IMR-90 (cell line): ENCODE measurements at regions not wholly inside any gene's neighbourhood (a gene's known extent, or its start where the extent isn't known, plus 50 kb on each side); places are given as distances from the start of the nearest gene placed in this dataset.
A peak's percentile ranks its signal among the peaks of the same experiment; 100 is the strongest.

Experiments used
- ATAC-seq: fragments of 200-7000 bp; cut with Tn5 transposase; 2 replicates; pipeline ENCODE4 v1.9.1; 2020; ENCODE audit warnings: low read depth, mild to moderate bottlenecking, moderate library complexity
- BruUV-seq: library from RNA; stranded (reverse); fragments of 400-500 nt; replicated peaks from 2 replicates; lab custom pipeline; 2021; lab: Mats Ljungman, UMichigan
- CTCF ChIA-PET: fragments of 300-600 bp; formaldehyde crosslinking; extraction: SDS; loops from one replicate; lab custom pipeline; 2021; ENCODE audit warnings: antibody characterized with exemption; lab: Yijun Ruan, JAX
- POLR2A ChIA-PET: fragments of 300-600 bp; sonication (Branson Sonifier 250); formaldehyde crosslinking; loops from one replicate; lab custom pipeline; 2022; ENCODE audit warnings: antibody characterized with exemption; ENCODE audit not compliant: unreplicated experiment; lab: Charles Lee
- DNase-seq: peaks from one replicate; pipeline ENCODE4 v3.0.0; 2013
- H2AFZ ChIP-seq: replicated peaks from 2 replicates; pipeline ENCODE3; 2013; ENCODE audit warnings: low read length, mild to moderate bottlenecking; ENCODE audit not compliant: poor library complexity
- H2AK5ac ChIP-seq: 2 replicates; pipeline ENCODE4 v1.6.1; 2013; ENCODE audit warnings: low read depth, low read length, inconsistent platforms
- H2AK9ac ChIP-seq: replicated peaks from 2 replicates; pipeline ENCODE3; 2013; ENCODE audit warnings: mild to moderate bottlenecking, low read depth, low read length, moderate library complexity; ENCODE audit not compliant: poor library complexity
- H2BK120ac ChIP-seq: 2 replicates; pipeline ENCODE4 v1.6.1; 2013; ENCODE audit warnings: low read depth, low read length, inconsistent platforms
- H2BK15ac ChIP-seq: 3 replicates; pipeline ENCODE4 v1.6.1; 2013; ENCODE audit warnings: low read depth, low read length, inconsistent platforms
- H2BK20ac ChIP-seq: 2 replicates; pipeline ENCODE4 v1.6.1; 2013; ENCODE audit warnings: low read depth, mild to moderate bottlenecking, inconsistent platforms, low read length, moderate library complexity
- H2BK5ac ChIP-seq: 2 replicates; pipeline ENCODE4 v1.6.1; 2013; ENCODE audit warnings: mild to moderate bottlenecking, low read depth, low read length, inconsistent platforms; ENCODE audit not compliant: poor library complexity, severe bottlenecking
- H3K14ac ChIP-seq: replicated peaks from 2 replicates; pipeline ENCODE4 v1.6.1; 2013; ENCODE audit warnings: low read depth, low read length, inconsistent platforms
- H3K18ac ChIP-seq: 2 replicates; pipeline ENCODE4 v1.6.1; 2013; ENCODE audit warnings: low read depth, low read length, control low read depth
- H3K23ac ChIP-seq: 2 replicates; pipeline ENCODE4 v1.6.1; 2013; ENCODE audit warnings: low read depth, low read length, inconsistent platforms
- H3K27ac ChIP-seq: 2 replicates; pipeline ENCODE4 v1.5.1; 2013; ENCODE audit warnings: mild to moderate bottlenecking, control low read depth, low read length; ENCODE audit not compliant: insufficient read depth
- H3K27me3 ChIP-seq: 2 replicates; pipeline ENCODE4 v1.6.1; 2013; ENCODE audit warnings: low read length; ENCODE audit not compliant: control insufficient read depth, insufficient read depth
- H3K36me3 ChIP-seq: 2 replicates; pipeline ENCODE4 v1.6.1; 2013; ENCODE audit warnings: low read length, mixed read lengths; ENCODE audit not compliant: control insufficient read depth, insufficient read depth
- H3K4ac ChIP-seq: 2 replicates; pipeline ENCODE4 v1.6.1; 2013; ENCODE audit warnings: low read depth, low read length, inconsistent platforms
- H3K4me1 ChIP-seq: 2 replicates; pipeline ENCODE4 v1.6.1; 2013; ENCODE audit warnings: low read length, mixed read lengths; ENCODE audit not compliant: control insufficient read depth, insufficient read depth
- H3K4me2 ChIP-seq: 2 replicates; pipeline ENCODE4 v1.6.1; 2013; ENCODE audit warnings: low read depth, mild to moderate bottlenecking, control low read depth, low read length, moderate library complexity
- H3K4me3 ChIP-seq: 2 replicates; pipeline ENCODE4 v1.5.1; 2013; ENCODE audit warnings: low read depth, mild to moderate bottlenecking, control low read depth, low read length, moderate library complexity; ENCODE audit not compliant: insufficient read depth
- H3K56ac ChIP-seq: 2 replicates; pipeline ENCODE4 v1.6.1; 2013; ENCODE audit warnings: low read length, inconsistent platforms; ENCODE audit not compliant: insufficient read depth; ENCODE audit errors: extremely low read depth
- H3K79me1 ChIP-seq, 2 experiments: 2 replicates each; pipeline ENCODE4 v1.6.1; 2013; ENCODE audit warnings: low read length in 2 of 2, inconsistent platforms in 1 of 2, low read depth in 1 of 2
- H3K9ac ChIP-seq: 2 replicates; pipeline ENCODE4 v1.6.1; 2013; ENCODE audit warnings: low read depth, low read length, control low read depth
- H3K9me1 ChIP-seq: 2 replicates; pipeline ENCODE4 v1.6.1; 2013; ENCODE audit warnings: low read length, inconsistent platforms; ENCODE audit not compliant: insufficient read depth
- H3K9me3 ChIP-seq: 2 replicates; pipeline ENCODE4 v1.6.1; 2013; ENCODE audit warnings: low read length; ENCODE audit not compliant: control insufficient read depth, insufficient read depth
- H4K20me1 ChIP-seq: 2 replicates; pipeline ENCODE4 v1.6.1; 2013; ENCODE audit warnings: low read length, inconsistent platforms; ENCODE audit not compliant: insufficient read depth
- H4K5ac ChIP-seq: 2 replicates; pipeline ENCODE4 v1.6.1; 2013; ENCODE audit warnings: mild to moderate bottlenecking, low read depth, low read length, control low read depth
- H4K8ac ChIP-seq, 2 experiments: 2 replicates each; pipeline ENCODE4 v1.6.1; 2013; ENCODE audit warnings: low read depth in 2 of 2, low read length in 2 of 2, control low read depth in 1 of 2, inconsistent platforms in 1 of 2
- H4K91ac ChIP-seq: 2 replicates; pipeline ENCODE4 v1.6.1; 2013; ENCODE audit warnings: low read depth, low read length, inconsistent platforms; ENCODE audit not compliant: insufficient read depth
- CEBPB ChIP-seq: IDR thresholded peaks from 2 replicates; pipeline ENCODE4 v1.6.1; 2012; ENCODE audit warnings: low read depth, low read length, improper control_type of control experiment
- CTCF ChIP-seq: conservative IDR thresholded peaks from 2 replicates; pipeline ENCODE4 v1.5.1; 2012; ENCODE audit warnings: mild to moderate bottlenecking, low read depth, low read length, improper control_type of control experiment
- ELK1 ChIP-seq: fragments of 150-350 bp; IDR thresholded peaks from 2 replicates; pipeline ENCODE4 v1.6.1; 2016; ENCODE audit warnings: low read depth, mild to moderate bottlenecking, low read length, moderate library complexity, borderline replicate concordance
- FOS ChIP-seq: fragments of 150-350 bp; IDR thresholded peaks from 2 replicates; pipeline ENCODE4 v1.6.1; 2016; ENCODE audit warnings: low read depth, low read length
- MAFK ChIP-seq: IDR thresholded peaks from 2 replicates; pipeline ENCODE4 v1.6.1; 2012; ENCODE audit warnings: low read depth, low read length, improper control_type of control experiment
- MXI1 ChIP-seq: IDR thresholded peaks from 2 replicates; pipeline ENCODE4 v1.6.1; 2012; ENCODE audit warnings: low read depth, mild to moderate bottlenecking, low read length, moderate library complexity, borderline replicate concordance
- USF2 ChIP-seq: fragments of 150-350 bp; IDR thresholded peaks from 2 replicates; pipeline ENCODE4 v1.6.1; 2017; ENCODE audit warnings: mild to moderate bottlenecking, antibody characterized with exemption, low read length, low read depth
- WGBS, 2 experiments: methylation state at CpG; one replicate each; pipeline versions ENCODE4 v1.1.5 to v1.1.7; 2013; ENCODE audit warnings: missing lambda C conversion rate in 2 of 2; ENCODE audit not compliant: insufficient read length in 1 of 2; ENCODE audit errors: extremely low coverage in 2 of 2; 5-methylcytosine and 5-hydroxymethylcytosine counted together
- dilution Hi-C: fragments of 300-500 bp; cut with HindIII; formaldehyde crosslinking; loops from one replicate; pipeline ENCODE4 v1.14.3; 2018; ENCODE audit warnings: low sequenced_read_pairs; ENCODE audit not compliant: unreplicated experiment
- in situ Hi-C: fragments of 300-500 bp; cut with MboI; formaldehyde crosslinking; loops from 3 replicates; pipeline ENCODE4 v1.14.3; 2019; ENCODE audit warnings: low sequenced_read_pairs, inconsistent platforms, mixed read lengths
- intact Hi-C: fragments of 100-400 bp; cut with micrococcal nuclease; formaldehyde crosslinking; loops from 2 replicates; pipeline ENCODE4 v1.10.0; 2022

GRCh38 chr3:107172411-107172810, 204.8 kb upstream of the CCDC54 start:
- Histone ChIP-seq H3K9ac (no peak overlapping the region), H3K18ac (no peak overlapping the region), H4K8ac (no peak overlapping the region), H2AK9ac (no peak overlapping the region), H3K4me3 (no peak overlapping the region), H3K36me3 (no peaks in the 10 kb centered on the region), H3K27me3 (no peaks in the 10 kb centered on the region), H3K4me1 (no peaks in the 10 kb centered on the region), H2BK5ac (no peak overlapping the region), H2AK5ac (no peak overlapping the region), H4K91ac (no peak overlapping the region), H3K79me1 (no peaks in the 10 kb centered on the region), H3K27ac (no peak overlapping the region), H3K9me1 (no peaks in the 10 kb centered on the region), H2BK120ac (no peak overlapping the region), H4K20me1 (no peaks in the 10 kb centered on the region), H3K56ac (no peak overlapping the region), H3K9me3 (no peaks in the 10 kb centered on the region; the same call in 1 of the 2 replicates), H3K4ac (no peak overlapping the region), H2BK15ac (no peak overlapping the region), H2BK20ac (no peak overlapping the region), H3K4me2 (no peak overlapping the region), H4K5ac (no peak overlapping the region), H2AFZ (no peak overlapping the region), H3K23ac (no peak overlapping the region), H3K14ac (no peak overlapping the region)
- BruUV-seq = no TSS peak
- DNase-seq (no peak), ATAC-seq (no peak)
- dilution Hi-C loops = no loop called here
- no CpG with 5 or more reads among the region's 1 CpG for WGBS, 2 experiments
- ChIA-PET CTCF (interaction anchor here (1.0 kb wide), 1 partner anchor 20 kb away, joined by 3 read pairs; no protein-coding TSS in a partner anchor), POLR2A (no interaction called here)
- intact Hi-C loops = no loop called here
- in situ Hi-C loops = no loop called here
- TF ChIP-seq FOS (no peak), ELK1 (no peak), MXI1 (no peak), CEBPB (no peak), MAFK (peak; percentile 51; the same call in 1 of the 2 replicates), CTCF (no peak), USF2 (no peak)
